NOMO-1 treated with DMSO at 0.1 percent for 48 hours (cell line): ENCODE measurements at regions not wholly inside any gene's neighbourhood (a gene's known extent, or its start where the extent isn't known, plus 50 kb on each side); places are given as distances from the start of the nearest gene placed in this dataset.

ENCODE experiments used
- DNase-seq: peaks from one replicate; lab custom pipeline; 2025; ENCODE audit not compliant: unreplicated experiment; lab: John Stamatoyannopoulos, UW

- DNase-seq: no peak
Observed at GRCh38 chr5:67488885-67489284, 292.3 kb upstream of the CD180 start.

- DNase-seq: no peak
Observed at GRCh38 chr5:67487862-67488261, 291.3 kb upstream of the CD180 start.

GRCh38 chr5:67483453-67484030 lies 286.9 kb upstream of the CD180 start:
- no peak for DNase-seq

GRCh38 chr5:67481362-67481761 lies 284.8 kb upstream of the CD180 start:
- DNase-seq: no peak

- no peak for DNase-seq
Observed at GRCh38 chr5:67478337-67478736, 281.7 kb upstream of the CD180 start.

GRCh38 chr5:67476995-67477394 lies 280.4 kb upstream of the CD180 start:
- DNase-seq: no peak

GRCh38 chr5:67476531-67476930 lies 279.9 kb upstream of the CD180 start:
- DNase-seq: no peak

- DNase-seq: no peak
Observed at GRCh38 chr5:67475489-67475888, 278.9 kb upstream of the CD180 start.

GRCh38 chr5:67474597-67475238 lies 278.1 kb upstream of the CD180 start:
- DNase-seq: no peak

GRCh38 chr5:67467110-67467509 lies 270.5 kb upstream of the CD180 start:
- no peak for DNase-seq

GRCh38 chr5:67465537-67466207 lies 269.1 kb upstream of the CD180 start:
- DNase-seq: no peak

- DNase-seq: no peak
Observed at GRCh38 chr5:67462147-67462546, 265.5 kb upstream of the CD180 start.

GRCh38 chr5:67459253-67459652 lies 262.7 kb upstream of the CD180 start:
- no peak for DNase-seq

GRCh38 chr5:67455970-67456369 lies 259.4 kb upstream of the CD180 start:
- DNase-seq: no peak

GRCh38 chr5:67454957-67455561 lies 258.5 kb upstream of the CD180 start:
- DNase-seq: no peak

GRCh38 chr5:67453111-67453905 lies 256.7 kb upstream of the CD180 start:
- no peak for DNase-seq

GRCh38 chr5:67451640-67452279 lies 255.2 kb upstream of the CD180 start:
- DNase-seq: no peak

- DNase-seq: no peak
Observed at GRCh38 chr5:67447732-67448131, 251.1 kb upstream of the CD180 start.

GRCh38 chr5:67437905-67438845 lies 241.6 kb upstream of the CD180 start:
- DNase-seq: no peak

GRCh38 chr5:67435032-67435431 lies 238.4 kb upstream of the CD180 start:
- no peak for DNase-seq
